ENCODE measurements at regions not wholly inside any gene's neighbourhood (a gene's known extent, or its start where the extent isn't known, plus 50 kb on each side); places are given as distances from the start of the nearest gene placed in this dataset.

DNA sequence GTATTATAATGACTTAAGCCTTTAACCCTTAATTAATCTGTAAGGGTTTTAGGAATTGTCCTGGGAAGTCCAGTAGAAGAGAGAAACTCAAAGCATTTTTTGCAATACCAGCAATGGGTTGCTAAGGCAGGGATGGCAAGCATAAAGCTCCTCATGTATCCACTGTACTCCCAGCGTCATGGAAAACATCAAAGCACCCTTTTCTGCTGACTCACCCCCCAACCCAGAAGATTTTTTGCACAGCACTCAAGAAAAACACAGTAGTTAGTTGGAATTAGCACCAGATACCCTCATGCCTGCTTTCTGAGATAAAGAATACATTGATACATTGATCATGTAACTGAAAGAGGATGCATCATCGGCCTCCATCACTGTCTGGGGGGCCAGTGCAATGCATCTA lies 199.1 kb upstream of the CNOT2 start:
- Mint-ChIP-seq H3K27me3 (ENCODE audit: low read depth) (no peaks in the 10 kb centered on the region), H3K36me3 (ENCODE audit: low read depth) (no peaks in the 10 kb centered on the region), H3K9me3 (ENCODE audit: low read depth) (no peaks in the 10 kb centered on the region), H3K4me3 (ENCODE audit: unreplicated experiment) (no peak overlapping the region), H3K4me1 (ENCODE audit: low read depth) (peaks cover 3% of the 10 kb centered on the region), H3K27ac (ENCODE audit: unreplicated experiment) (no peak overlapping the region)
- DNase-seq (ENCODE audit: low spot score): no peak
- TF ChIP-seq, protein P1, sequence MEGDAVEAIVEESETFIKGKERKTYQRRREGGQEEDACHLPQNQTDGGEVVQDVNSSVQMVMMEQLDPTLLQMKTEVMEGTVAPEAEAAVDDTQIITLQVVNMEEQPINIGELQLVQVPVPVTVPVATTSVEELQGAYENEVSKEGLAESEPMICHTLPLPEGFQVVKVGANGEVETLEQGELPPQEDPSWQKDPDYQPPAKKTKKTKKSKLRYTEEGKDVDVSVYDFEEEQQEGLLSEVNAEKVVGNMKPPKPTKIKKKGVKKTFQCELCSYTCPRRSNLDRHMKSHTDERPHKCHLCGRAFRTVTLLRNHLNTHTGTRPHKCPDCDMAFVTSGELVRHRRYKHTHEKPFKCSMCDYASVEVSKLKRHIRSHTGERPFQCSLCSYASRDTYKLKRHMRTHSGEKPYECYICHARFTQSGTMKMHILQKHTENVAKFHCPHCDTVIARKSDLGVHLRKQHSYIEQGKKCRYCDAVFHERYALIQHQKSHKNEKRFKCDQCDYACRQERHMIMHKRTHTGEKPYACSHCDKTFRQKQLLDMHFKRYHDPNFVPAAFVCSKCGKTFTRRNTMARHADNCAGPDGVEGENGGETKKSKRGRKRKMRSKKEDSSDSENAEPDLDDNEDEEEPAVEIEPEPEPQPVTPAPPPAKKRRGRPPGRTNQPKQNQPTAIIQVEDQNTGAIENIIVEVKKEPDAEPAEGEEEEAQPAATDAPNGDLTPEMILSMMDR (IDR thresholded peaks at IDR 0.05): no peak

DNA sequence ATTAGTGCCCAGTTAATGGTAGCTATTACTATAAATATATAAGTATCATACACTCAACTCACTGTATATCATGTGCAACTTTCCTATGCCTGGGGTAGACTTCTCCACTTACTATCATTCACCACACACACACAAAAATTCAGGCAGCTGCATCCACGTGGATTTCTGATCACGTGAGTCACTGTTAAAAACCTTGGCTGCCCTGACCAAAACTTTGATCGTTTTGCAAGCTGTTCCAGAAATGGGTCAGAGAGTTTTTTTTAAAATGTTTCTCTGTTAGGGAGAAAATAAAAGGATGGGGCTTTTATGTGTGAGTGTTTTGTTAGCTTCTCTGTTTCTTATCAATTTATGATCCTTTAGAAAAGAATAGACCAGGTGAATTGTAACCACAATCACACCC lies 198.2 kb upstream of the CNOT2 start:
- Mint-ChIP-seq H3K4me3 (ENCODE audit: unreplicated experiment) (no peak overlapping the region), H3K36me3 (ENCODE audit: low read depth) (no peaks in the 10 kb centered on the region), H3K9me3 (ENCODE audit: low read depth) (no peaks in the 10 kb centered on the region), H3K27ac (ENCODE audit: unreplicated experiment) (no peak overlapping the region), H3K4me1 (ENCODE audit: low read depth) (peaks cover under 1% of the 10 kb centered on the region), H3K27me3 (ENCODE audit: low read depth) (no peaks in the 10 kb centered on the region)
- DNase-seq (ENCODE audit: low spot score): no peak
- TF ChIP-seq, protein P1 (IDR thresholded peaks at IDR 0.05): no peak

DNA sequence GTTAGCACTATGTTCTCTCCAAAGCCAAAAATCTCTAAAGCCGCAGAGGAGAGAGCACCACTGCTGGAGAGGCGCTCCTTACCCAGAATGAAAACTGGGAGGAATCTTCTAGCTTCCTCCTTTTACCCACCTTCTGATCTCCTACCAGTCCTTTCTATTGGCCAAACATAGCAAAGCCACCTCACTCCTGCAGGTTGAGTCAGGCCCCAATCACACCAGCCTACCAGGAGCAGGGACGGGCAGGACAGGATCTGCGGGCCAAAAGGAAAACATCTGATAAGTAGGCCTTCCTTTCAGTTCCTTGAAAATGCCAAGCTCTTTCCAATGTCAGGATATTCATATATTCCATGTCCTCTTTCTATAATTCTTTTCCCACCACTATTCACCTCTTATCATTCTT lies 197.7 kb upstream of the CNOT2 start:
- Mint-ChIP-seq H3K27me3 (ENCODE audit: low read depth) (no peaks in the 10 kb centered on the region), H3K36me3 (ENCODE audit: low read depth) (no peaks in the 10 kb centered on the region), H3K9me3 (ENCODE audit: low read depth) (no peaks in the 10 kb centered on the region), H3K27ac (ENCODE audit: unreplicated experiment) (no peak overlapping the region), H3K4me1 (ENCODE audit: low read depth) (no peaks in the 10 kb centered on the region), H3K4me3 (ENCODE audit: unreplicated experiment) (no peak overlapping the region)
- no peak for DNase-seq (ENCODE audit: low spot score)
- TF ChIP-seq, protein P1 (IDR thresholded peaks at IDR 0.05): no peak

DNA sequence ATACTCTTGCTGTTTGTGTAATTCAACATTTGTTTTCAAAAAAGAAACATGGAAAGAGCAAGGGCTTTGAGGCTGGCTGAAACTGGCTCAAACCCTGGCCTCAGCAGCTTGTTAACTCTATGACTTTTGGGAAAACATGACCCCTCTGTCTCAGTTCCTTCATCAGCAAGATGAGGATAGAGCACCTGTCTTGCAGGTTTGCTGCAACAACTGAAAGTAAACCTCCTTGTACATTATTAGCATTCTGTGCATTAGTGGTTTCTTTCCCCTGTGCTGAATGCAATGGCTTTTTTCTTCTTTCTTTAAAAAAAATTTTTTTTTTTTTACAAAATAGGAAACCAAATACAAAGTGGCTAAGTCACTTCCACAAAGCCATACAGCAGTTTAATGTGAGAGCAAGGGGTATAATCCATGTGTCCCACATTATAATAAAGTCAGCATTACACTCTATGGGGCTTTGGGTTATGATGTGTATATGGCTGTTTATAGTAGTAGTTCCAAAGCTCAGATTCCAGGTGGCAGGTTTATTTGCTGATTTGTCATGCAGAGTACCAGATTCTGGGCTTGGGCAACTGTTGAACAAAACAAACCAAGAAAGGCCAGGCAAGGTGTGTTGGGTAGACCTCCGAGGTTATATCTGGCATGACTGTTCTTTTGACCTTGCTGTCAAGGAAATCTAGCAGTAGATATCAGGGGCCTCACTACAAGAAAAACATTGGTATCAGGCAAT lies 194.5 kb upstream of the CNOT2 start:
- H3K4me3 Mint-ChIP-seq (ENCODE audit: unreplicated experiment): no peak overlapping the region
- no peaks in the 10 kb centered on the region for H3K4me1 Mint-ChIP-seq (ENCODE audit: low read depth)
- no peaks in the 10 kb centered on the region for H3K9me3 Mint-ChIP-seq (ENCODE audit: low read depth)
- no peak for DNase-seq (ENCODE audit: low spot score)
- H3K36me3 Mint-ChIP-seq (ENCODE audit: low read depth): no peaks in the 10 kb centered on the region
- H3K27ac Mint-ChIP-seq (ENCODE audit: unreplicated experiment): no peak overlapping the region
- TF ChIP-seq, protein P1 (IDR thresholded peaks at IDR 0.05): no peak
- H3K27me3 Mint-ChIP-seq (ENCODE audit: low read depth): no peaks in the 10 kb centered on the region

DNA sequence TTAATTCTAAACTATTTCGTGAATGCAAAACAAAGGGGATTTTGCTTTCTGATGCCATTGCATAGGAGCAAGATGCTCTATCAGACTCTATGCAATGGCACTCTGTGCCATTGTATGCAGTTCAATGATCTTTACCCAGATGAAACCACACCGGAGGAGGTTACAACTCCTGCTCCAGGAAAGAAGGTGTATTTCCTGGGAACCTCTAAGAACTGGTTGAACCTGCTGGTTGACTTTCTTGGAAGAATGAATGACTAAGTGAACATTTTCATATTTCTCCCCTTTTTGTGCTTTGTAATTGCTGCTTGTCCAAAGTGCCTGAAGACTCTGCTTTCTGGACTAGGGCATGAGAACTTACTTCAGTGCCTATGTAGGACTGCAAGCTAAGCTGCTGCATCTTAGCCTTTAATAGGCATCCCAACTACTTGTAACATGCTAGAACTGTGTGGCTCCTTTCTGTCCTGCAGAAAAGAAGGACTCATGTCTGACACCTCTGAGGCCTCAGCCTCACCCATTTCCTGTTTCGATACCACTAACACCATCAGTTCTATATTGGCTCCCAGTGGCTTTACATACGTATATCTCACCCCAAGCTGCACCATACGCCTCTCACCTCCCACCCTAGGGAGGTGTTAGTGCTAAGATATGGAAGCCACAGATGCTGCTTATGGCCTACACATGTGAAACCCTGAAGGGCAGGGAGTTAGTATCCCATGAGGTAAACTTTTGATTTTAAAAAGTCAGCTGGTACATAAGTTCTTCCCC lies 193.5 kb upstream of the CNOT2 start:
- H3K36me3 Mint-ChIP-seq (ENCODE audit: low read depth): no peaks in the 10 kb centered on the region
- H3K27me3 Mint-ChIP-seq (ENCODE audit: low read depth): no peaks in the 10 kb centered on the region
- TF ChIP-seq, protein P1 (IDR thresholded peaks at IDR 0.05): no peak
- no peak overlapping the region for H3K27ac Mint-ChIP-seq (ENCODE audit: unreplicated experiment)
- no peaks in the 10 kb centered on the region for H3K4me1 Mint-ChIP-seq (ENCODE audit: low read depth)
- H3K9me3 Mint-ChIP-seq (ENCODE audit: low read depth): no peaks in the 10 kb centered on the region
- no peak for DNase-seq (ENCODE audit: low spot score)
- no peak overlapping the region for H3K4me3 Mint-ChIP-seq (ENCODE audit: unreplicated experiment)
